ENCODE measurements at regions not wholly inside any gene's neighbourhood (a gene's known extent, or its start where the extent isn't known, plus 50 kb on each side); places are given as distances from the start of the nearest gene placed in this dataset.

DNA sequence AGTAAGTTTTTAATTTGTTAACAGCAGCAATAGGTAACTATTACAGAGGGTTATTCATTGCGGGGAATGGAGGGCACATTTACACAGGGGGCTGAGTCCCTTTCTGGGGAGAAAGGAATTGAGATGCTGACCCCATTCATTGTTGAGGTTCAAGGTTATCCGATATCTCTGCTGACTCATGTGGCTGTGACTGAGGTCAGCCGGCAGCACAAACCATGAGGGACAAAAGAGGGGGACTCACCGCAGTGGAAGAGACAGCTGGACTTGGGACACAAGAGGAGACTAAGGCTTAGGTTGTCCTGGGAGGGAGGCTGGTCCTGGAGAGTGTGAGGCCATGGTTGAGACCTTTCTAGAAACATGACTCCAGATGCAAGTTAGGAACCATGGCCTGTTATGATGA is 119.1 kb upstream of the XYLT1 start:
- Histone ChIP-seq H3K4me1 (ENCODE audit: control insufficient read depth, insufficient read depth, low read length) (no peaks in the 10 kb centered on the region), H3K36me3 (ENCODE audit: control insufficient read depth, insufficient read depth, low read length) (no peaks in the 10 kb centered on the region), H3K27ac (ENCODE audit: low read depth, low read length) (no peak overlapping the region), H3K4me3 (ENCODE audit: low read length) (no peak overlapping the region), H3K27me3 (ENCODE audit: control insufficient read depth, insufficient read depth, low read length) (no peaks in the 10 kb centered on the region), H3K9ac (ENCODE audit: low read length) (no peak overlapping the region)

DNA sequence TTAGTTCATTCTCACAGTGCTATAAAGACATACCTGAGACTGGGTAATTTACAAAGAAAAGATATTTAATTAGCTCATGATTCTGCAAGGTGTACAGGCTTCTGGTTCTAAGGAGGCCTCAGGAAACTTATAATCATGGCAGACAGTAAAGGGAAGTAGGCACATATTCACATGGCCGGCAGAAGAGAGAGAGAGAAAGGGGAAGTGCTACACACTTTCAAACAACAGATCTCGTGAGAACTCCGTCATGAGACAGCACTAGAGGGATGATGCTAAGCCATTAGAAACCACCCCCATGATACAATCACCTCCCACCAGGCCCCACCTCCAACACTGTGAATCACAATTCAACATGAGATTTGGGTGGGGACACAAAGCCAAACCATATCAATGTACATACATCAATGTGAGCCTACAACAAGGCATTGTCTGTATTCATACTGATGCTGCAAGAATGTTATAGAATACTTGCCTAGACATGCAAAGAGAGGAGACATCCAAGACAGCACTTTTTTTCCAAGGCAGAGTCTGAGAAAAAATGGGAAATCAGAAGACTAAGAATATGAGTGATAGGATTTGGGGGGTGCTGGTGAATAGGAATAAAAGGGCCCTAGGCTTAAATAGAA is 114.8 kb upstream of the XYLT1 start:
- no peaks in the 10 kb centered on the region for H3K4me1 ChIP-seq (ENCODE audit: control insufficient read depth, insufficient read depth, low read length)
- no peak overlapping the region for H3K4me3 ChIP-seq (ENCODE audit: low read length)
- H3K36me3 ChIP-seq (ENCODE audit: control insufficient read depth, insufficient read depth, low read length): no peaks in the 10 kb centered on the region
- H3K27me3 ChIP-seq (ENCODE audit: control insufficient read depth, insufficient read depth, low read length): no peaks in the 10 kb centered on the region
- no peak overlapping the region for H3K9ac ChIP-seq (ENCODE audit: low read length)
- H3K27ac ChIP-seq (ENCODE audit: low read depth, low read length): no peak overlapping the region

DNA sequence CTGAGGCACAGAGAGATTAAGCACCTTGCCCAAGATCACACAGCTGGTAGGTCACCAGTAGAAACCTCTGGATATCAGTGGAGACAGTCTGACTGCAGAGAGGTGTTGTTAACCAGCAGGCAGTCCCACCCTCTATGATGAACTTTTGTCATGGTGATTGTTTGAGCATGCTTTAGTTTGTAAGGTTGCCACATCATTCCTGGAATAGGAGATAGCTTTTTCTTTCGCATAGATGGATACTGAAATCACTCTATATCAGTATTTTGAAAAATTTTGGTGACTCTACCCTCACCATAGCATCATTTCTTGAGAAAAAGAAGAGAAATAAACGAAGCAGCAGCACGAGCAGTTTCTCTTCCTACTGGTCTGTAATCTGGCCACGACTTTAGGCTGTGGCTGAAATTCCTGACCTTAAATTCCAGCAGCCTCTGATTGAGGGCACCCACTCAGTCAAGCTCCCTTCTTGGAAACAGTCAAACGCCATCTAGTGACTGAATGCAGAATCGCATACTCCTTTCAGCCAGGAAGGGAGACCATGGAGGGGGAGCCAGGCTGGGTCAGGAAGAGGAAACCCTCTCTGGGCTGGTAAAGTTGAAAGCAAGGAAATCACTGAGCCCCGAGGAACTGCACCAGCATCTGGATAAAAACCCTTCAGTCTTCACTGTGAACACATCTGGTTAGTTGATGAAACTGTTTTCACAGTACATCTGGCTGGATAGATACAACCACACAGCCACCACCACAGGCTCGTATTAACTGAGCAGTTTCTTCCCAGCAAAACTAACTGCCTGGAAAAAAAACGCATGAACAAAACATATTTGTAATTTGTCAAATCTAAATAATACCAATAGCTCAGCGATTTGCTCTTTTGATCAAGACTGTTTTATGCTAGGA is 108.5 kb upstream of the XYLT1 start:
- H3K27ac ChIP-seq (ENCODE audit: low read depth, low read length): no peak overlapping the region
- no peak overlapping the region for H3K4me3 ChIP-seq (ENCODE audit: low read length)
- no peak overlapping the region for H3K9ac ChIP-seq (ENCODE audit: low read length)
- H3K36me3 ChIP-seq (ENCODE audit: control insufficient read depth, insufficient read depth, low read length): no peaks in the 10 kb centered on the region
- no peaks in the 10 kb centered on the region for H3K4me1 ChIP-seq (ENCODE audit: control insufficient read depth, insufficient read depth, low read length)
- H3K27me3 ChIP-seq (ENCODE audit: control insufficient read depth, insufficient read depth, low read length): no peaks in the 10 kb centered on the region

DNA sequence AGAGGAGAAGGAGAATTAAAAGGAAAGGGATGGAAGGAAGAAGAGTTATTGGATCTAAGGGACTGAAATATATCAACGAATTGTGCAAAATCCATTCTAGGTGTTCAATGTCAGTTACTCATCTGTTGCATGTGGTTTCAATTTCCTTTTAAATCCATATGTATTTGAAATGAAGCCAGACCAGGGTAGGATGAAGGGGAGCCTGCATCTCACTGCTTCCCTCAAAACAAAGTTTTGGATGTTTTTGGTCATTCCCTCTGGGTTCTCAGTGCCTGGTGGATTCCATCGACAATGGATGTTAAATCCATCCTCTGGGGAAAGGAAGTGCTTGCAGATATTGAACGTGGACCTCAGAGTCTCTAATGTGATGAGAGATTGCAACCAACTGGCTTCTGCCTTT is 103.5 kb upstream of the XYLT1 start:
- H3K27ac ChIP-seq (ENCODE audit: low read depth, low read length): no peak overlapping the region
- H3K27me3 ChIP-seq (ENCODE audit: control insufficient read depth, insufficient read depth, low read length): no peaks in the 10 kb centered on the region
- no peaks in the 10 kb centered on the region for H3K36me3 ChIP-seq (ENCODE audit: control insufficient read depth, insufficient read depth, low read length)
- H3K4me1 ChIP-seq (ENCODE audit: control insufficient read depth, insufficient read depth, low read length): no peaks in the 10 kb centered on the region
- H3K4me3 ChIP-seq (ENCODE audit: low read length): no peak overlapping the region
- no peak overlapping the region for H3K9ac ChIP-seq (ENCODE audit: low read length)

DNA sequence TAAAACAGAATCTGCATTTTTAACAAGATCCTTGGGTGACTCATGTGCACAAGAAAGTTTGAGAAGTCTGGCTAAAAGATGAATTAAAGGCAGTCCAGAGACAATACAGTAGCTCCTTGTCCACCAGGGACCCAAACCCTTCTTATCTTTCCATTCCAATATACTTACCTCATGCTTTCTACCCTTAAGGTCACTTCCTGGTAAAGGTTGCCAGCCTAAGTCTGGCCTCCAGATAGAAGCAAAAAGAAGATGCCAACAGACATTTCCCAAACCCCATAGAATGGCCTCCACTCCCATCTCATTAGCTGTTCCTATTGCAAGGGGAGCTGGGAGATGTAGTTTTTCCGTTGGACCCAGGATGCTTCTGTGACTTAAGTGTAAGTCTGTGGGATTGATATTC is 101.4 kb upstream of the XYLT1 start:
- Histone ChIP-seq H3K4me1 (ENCODE audit: control insufficient read depth, insufficient read depth, low read length) (no peaks in the 10 kb centered on the region), H3K4me3 (ENCODE audit: low read length) (no peak overlapping the region), H3K9ac (ENCODE audit: low read length) (no peak overlapping the region), H3K36me3 (ENCODE audit: control insufficient read depth, insufficient read depth, low read length) (no peaks in the 10 kb centered on the region), H3K27ac (ENCODE audit: low read depth, low read length) (no peak overlapping the region), H3K27me3 (ENCODE audit: control insufficient read depth, insufficient read depth, low read length) (no peaks in the 10 kb centered on the region)

DNA sequence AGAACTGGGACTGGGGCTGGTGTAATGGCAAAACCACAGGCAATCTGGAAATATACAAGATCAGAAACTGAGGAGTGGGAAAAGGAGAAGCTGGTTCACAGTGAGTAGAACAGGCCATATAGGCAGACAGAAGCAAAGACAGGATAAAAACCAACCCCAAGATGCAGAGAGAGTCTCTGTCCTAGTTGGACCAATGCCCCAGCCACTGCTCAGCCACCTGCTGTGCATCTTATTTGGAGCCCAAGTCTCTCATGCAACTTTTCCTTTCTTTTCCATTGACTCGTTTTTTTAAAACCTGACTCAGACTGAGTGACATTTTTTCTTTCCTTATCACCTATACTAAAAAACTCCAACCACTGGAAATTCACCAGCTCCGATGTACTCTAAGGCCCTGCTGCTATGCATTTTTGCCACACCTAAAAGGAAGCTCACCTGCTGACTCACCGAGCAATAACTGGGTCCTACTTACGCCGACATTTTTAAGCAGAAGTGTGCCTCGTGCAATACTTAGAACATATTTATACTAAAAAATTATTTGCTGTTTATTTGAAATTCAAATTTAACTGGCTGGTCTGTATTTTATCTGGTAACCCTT is 100.8 kb upstream of the XYLT1 start:
- H3K27ac ChIP-seq (ENCODE audit: low read depth, low read length): no peak overlapping the region
- H3K9ac ChIP-seq (ENCODE audit: low read length): no peak overlapping the region
- no peaks in the 10 kb centered on the region for H3K36me3 ChIP-seq (ENCODE audit: control insufficient read depth, insufficient read depth, low read length)
- no peak overlapping the region for H3K4me3 ChIP-seq (ENCODE audit: low read length)
- no peaks in the 10 kb centered on the region for H3K4me1 ChIP-seq (ENCODE audit: control insufficient read depth, insufficient read depth, low read length)
- H3K27me3 ChIP-seq (ENCODE audit: control insufficient read depth, insufficient read depth, low read length): no peaks in the 10 kb centered on the region

DNA sequence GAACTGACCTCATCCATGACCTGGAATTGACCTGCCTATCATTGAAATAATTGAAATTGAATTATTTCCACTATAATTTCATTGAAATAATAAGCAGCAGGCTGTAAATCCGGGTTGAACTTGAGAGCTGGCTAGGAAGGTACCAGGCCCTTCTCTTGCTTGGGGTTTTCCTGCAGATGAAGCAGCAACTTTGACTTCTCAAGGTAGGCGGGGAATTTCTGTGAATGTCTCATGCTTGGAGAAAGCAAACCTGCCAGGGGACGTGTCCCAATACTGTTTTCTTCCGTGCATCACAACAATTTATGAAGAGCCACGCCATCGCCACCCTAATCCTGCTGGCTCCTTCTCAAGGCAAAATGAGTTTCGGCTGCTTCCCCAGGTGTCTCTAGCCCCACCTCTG is 97.5 kb upstream of the XYLT1 start:
- Histone ChIP-seq H3K4me3 (ENCODE audit: low read length) (no peak overlapping the region), H3K27ac (ENCODE audit: low read depth, low read length) (no peak overlapping the region), H3K4me1 (ENCODE audit: control insufficient read depth, insufficient read depth, low read length) (no peaks in the 10 kb centered on the region), H3K27me3 (ENCODE audit: control insufficient read depth, insufficient read depth, low read length) (no peaks in the 10 kb centered on the region), H3K36me3 (ENCODE audit: control insufficient read depth, insufficient read depth, low read length) (no peaks in the 10 kb centered on the region), H3K9ac (ENCODE audit: low read length) (no peak overlapping the region)

DNA sequence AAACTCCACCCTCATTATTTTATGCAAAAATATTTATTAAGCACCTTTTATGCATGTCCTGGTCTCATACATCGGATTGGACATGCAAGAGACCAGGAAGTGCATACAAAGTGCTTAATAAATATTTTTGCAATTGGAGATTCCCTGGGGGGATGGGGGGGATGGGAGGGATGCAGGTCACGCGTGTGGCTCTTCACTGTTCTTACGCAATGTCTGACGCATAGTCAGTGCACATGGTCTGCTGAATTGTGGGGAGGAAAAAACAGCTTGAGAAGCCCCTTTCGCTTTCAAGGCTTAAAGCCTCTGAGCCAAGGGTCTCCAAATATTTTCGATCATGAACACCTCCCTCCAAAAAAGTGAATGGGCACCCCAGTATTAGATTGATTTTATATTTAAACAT is 96.7 kb upstream of the XYLT1 start:
- H3K27me3 ChIP-seq (ENCODE audit: control insufficient read depth, insufficient read depth, low read length): no peaks in the 10 kb centered on the region

DNA sequence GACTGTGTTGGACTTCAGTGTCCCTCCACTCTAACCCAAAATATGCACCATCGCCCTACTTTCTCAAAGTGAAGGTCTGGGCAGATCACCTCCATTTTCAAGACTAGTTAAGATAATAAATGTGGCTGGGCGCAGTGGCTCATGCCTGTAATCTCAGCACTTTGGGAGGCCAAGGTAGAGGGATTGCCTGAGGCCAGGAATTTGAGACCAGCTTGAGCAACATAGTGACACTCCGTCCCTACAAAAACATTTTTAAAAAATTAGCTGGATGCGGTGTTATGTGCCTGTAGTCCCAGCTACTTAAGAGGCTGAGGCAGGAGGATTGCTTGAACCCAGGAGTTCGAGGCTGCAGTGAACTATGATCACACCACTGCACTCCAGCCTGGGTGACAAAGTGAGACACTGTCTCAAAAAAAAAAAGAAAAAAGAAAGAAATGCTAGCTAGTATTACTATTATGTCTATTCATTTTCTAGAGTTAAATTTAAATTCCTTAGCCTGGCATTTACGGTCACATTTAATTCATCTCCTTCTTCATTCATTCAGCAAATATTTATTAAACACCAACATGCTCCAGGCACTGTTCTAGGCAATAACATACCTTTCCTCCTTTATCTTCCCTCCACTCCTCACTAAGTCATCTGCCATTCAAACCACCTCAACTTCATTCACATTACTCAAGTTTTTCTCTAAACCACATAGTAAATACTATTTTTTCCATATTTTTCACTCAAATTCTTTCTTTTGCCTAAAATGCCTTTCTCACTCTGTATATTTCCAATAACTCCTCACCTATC is 96.1 kb upstream of the XYLT1 start:
- Histone ChIP-seq H3K36me3 (ENCODE audit: control insufficient read depth, insufficient read depth, low read length) (no peaks in the 10 kb centered on the region), H3K9ac (ENCODE audit: low read length) (no peak overlapping the region), H3K4me3 (ENCODE audit: low read length) (no peak overlapping the region), H3K4me1 (ENCODE audit: control insufficient read depth, insufficient read depth, low read length) (no peaks in the 10 kb centered on the region), H3K27me3 (ENCODE audit: control insufficient read depth, insufficient read depth, low read length) (no peaks in the 10 kb centered on the region), H3K27ac (ENCODE audit: low read depth, low read length) (no peak overlapping the region)

More for the DNA sequence above, 96.7 kb upstream of the XYLT1 start:
- H3K4me1 ChIP-seq (ENCODE audit: control insufficient read depth, insufficient read depth, low read length): no peaks in the 10 kb centered on the region
- no peak overlapping the region for H3K27ac ChIP-seq (ENCODE audit: low read depth, low read length)
- H3K9ac ChIP-seq (ENCODE audit: low read length): no peak overlapping the region
- no peaks in the 10 kb centered on the region for H3K36me3 ChIP-seq (ENCODE audit: control insufficient read depth, insufficient read depth, low read length)
- H3K4me3 ChIP-seq (ENCODE audit: low read length): no peak overlapping the region

DNA sequence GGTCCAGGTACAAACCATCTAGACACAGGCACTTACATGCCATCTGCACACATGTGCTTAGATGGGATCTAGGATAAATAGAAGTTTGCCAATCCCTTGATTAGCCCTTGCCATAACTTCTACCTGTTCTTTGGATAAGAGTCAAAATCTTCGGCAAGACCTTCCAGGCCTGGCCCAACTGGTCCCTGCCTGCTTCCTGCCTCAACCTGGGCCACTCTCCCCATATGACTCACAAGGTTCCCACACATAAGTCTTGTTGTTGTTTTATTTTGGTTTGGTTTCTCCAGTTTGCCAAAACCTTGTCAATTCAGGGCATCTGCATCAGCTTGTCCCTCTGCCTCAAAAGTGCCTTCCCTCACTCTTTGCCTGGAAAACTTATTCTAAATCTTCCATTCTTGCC is 95.3 kb upstream of the XYLT1 start:
- Histone ChIP-seq H3K4me1 (ENCODE audit: control insufficient read depth, insufficient read depth, low read length) (no peaks in the 10 kb centered on the region), H3K36me3 (ENCODE audit: control insufficient read depth, insufficient read depth, low read length) (no peaks in the 10 kb centered on the region), H3K27me3 (ENCODE audit: control insufficient read depth, insufficient read depth, low read length) (no peaks in the 10 kb centered on the region), H3K4me3 (ENCODE audit: low read length) (no peak overlapping the region), H3K9ac (ENCODE audit: low read length) (no peak overlapping the region), H3K27ac (ENCODE audit: low read depth, low read length) (no peak overlapping the region)

DNA sequence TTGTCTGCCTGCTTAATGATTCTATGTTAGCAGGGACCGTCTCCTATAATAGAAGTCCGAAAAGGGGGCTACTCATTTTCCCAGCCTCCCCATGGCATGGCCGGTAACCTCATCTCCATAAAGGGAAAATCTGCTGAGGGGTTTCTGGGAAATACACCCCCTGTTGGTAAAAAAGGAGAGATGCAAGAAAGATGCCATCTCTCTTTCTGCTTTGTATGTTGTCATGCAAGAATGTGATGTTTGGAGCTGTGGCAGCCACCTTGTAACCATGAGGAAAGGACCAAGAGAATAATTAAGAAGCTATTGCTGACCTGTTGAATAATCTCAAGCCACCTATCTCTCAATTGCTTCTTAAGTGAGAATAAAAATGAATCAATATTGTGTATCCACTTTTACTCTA is 94.8 kb upstream of the XYLT1 start:
- Histone ChIP-seq H3K27me3 (ENCODE audit: control insufficient read depth, insufficient read depth, low read length) (no peaks in the 10 kb centered on the region), H3K4me1 (ENCODE audit: control insufficient read depth, insufficient read depth, low read length) (no peaks in the 10 kb centered on the region), H3K36me3 (ENCODE audit: control insufficient read depth, insufficient read depth, low read length) (no peaks in the 10 kb centered on the region), H3K27ac (ENCODE audit: low read depth, low read length) (no peak overlapping the region), H3K4me3 (ENCODE audit: low read length) (no peak overlapping the region), H3K9ac (ENCODE audit: low read length) (no peak overlapping the region)

DNA sequence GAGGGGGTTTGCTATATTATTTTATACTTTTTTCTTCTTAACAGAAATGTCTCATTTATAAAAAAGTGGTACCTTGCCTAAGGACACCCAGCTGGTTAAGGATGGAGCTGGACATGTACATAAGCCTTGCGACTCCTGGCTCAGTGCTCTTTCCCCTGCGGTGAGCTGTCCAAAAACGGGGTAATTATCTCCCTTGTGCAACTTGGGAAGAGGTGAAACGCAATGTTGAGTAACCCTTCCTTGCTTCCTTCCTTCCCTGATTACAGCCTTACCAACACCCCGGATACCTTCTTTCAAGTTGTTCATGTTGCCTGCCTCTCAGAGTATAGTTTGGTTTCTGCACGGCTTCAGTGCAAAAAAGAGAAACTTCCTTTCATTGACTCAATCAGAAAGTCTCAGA is 94.1 kb upstream of the XYLT1 start:
- Histone ChIP-seq H3K27ac (ENCODE audit: low read depth, low read length) (no peak overlapping the region), H3K36me3 (ENCODE audit: control insufficient read depth, insufficient read depth, low read length) (no peaks in the 10 kb centered on the region), H3K4me1 (ENCODE audit: control insufficient read depth, insufficient read depth, low read length) (no peaks in the 10 kb centered on the region), H3K27me3 (ENCODE audit: control insufficient read depth, insufficient read depth, low read length) (no peaks in the 10 kb centered on the region), H3K9ac (ENCODE audit: low read length) (no peak overlapping the region), H3K4me3 (ENCODE audit: low read length) (no peak overlapping the region)
